PC-9 (cell line): ENCODE measurements at regions not wholly inside any gene's neighbourhood (a gene's known extent, or its start where the extent isn't known, plus 50 kb on each side); places are given as distances from the start of the nearest gene placed in this dataset.
A peak's percentile ranks its signal among the peaks of the same experiment; 100 is the strongest.
"Not testable (repeated sequence)": the region's sequence is repeated elsewhere in the genome, so short reads cannot be mapped to it uniquely, and the experiment has no call there.

Source experiments
- BruUV-seq: library from RNA; stranded (reverse); fragments of 400-500 nt; replicated peaks from 2 replicates; lab custom pipeline; 2021; lab: Mats Ljungman, UMichigan
- CTCF ChIA-PET: fragments of 300-600 bp; sonication (Branson Sonifier 250); formaldehyde crosslinking; loops from one replicate; lab custom pipeline; 2022; ENCODE audit warnings: antibody characterized with exemption; lab: Charles Lee
- POLR2A ChIA-PET: fragments of 300-600 bp; sonication (Branson Sonifier 250); formaldehyde crosslinking; loops from one replicate; lab custom pipeline; 2022; ENCODE audit warnings: antibody characterized with exemption; ENCODE audit not compliant: unreplicated experiment; lab: Charles Lee
- DNase-seq, 2 experiments: peaks; one replicate each; pipeline versions ENCODE4 v3.0.0 to v3.0.0-alpha.2; 2015 to 2022; ENCODE audit warnings: mixed read lengths in 1 of 2
- H2AFZ ChIP-seq: fragments of 200-600 bp; sonication (generic); 2 replicates; pipeline ENCODE4 v1.8.1; 2017; ENCODE audit warnings: antibody characterized with exemption
- H3F3A ChIP-seq: fragments of 200-600 bp; sonication (generic); 2 replicates; pipeline ENCODE4 v1.8.1; 2017; ENCODE audit warnings: antibody characterized with exemption, mild to moderate bottlenecking, low read depth; ENCODE audit not compliant: insufficient read depth
- H3K27ac ChIP-seq: fragments of 200-600 bp; sonication (generic); 2 replicates; pipeline ENCODE4 v1.6.1; 2016; ENCODE audit warnings: mixed run types
- H3K27me3 ChIP-seq: fragments of 200-600 bp; sonication (generic); 2 replicates; pipeline ENCODE4 v1.6.1; 2016; ENCODE audit warnings: low read depth, mixed run types; ENCODE audit not compliant: insufficient read depth
- H3K36me3 ChIP-seq: fragments of 200-600 bp; sonication (generic); 2 replicates; pipeline ENCODE4 v1.6.1; 2016; ENCODE audit warnings: low read depth, mixed run types
- H3K4me1 ChIP-seq: fragments of 200-600 bp; sonication (generic); replicated peaks from 2 replicates; pipeline ENCODE4 v1.6.1; 2016; ENCODE audit warnings: mixed run types; ENCODE audit not compliant: insufficient read depth
- H3K4me2 ChIP-seq: fragments of 200-600 bp; sonication (generic); 2 replicates; pipeline ENCODE4 v1.6.1; 2017; ENCODE audit warnings: mixed run types
- H3K4me3 ChIP-seq: fragments of 200-600 bp; sonication (generic); 2 replicates; pipeline ENCODE4 v1.6.1; 2016; ENCODE audit warnings: mixed run types
- H3K79me2 ChIP-seq: fragments of 200-600 bp; sonication (generic); 2 replicates; pipeline ENCODE4 v1.6.1; 2017; ENCODE audit warnings: low read depth, mixed run types
- H3K9me2 ChIP-seq: fragments of 200-600 bp; sonication (generic); 2 replicates; pipeline ENCODE4 v1.8.1; 2017; ENCODE audit warnings: mild to moderate bottlenecking; ENCODE audit not compliant: insufficient read depth
- H3K9me3 ChIP-seq: fragments of 200-600 bp; sonication (generic); 2 replicates; pipeline ENCODE4 v1.8.1; 2016; ENCODE audit warnings: low read depth; ENCODE audit not compliant: insufficient read depth
- H4K20me1 ChIP-seq: fragments of 200-600 bp; sonication (generic); 2 replicates; pipeline ENCODE4 v1.8.1; 2017; ENCODE audit not compliant: insufficient read depth
- CTCF ChIP-seq: fragments of 200-600 bp; sonication (generic); conservative IDR thresholded peaks from 2 replicates; pipeline ENCODE4 v1.6.1; 2017; ENCODE audit warnings: mixed run types, antibody characterized with exemption, mild to moderate bottlenecking, moderate library complexity
- EZH2 ChIP-seq: fragments of 200-600 bp; sonication (generic); IDR thresholded peaks from 2 replicates; pipeline ENCODE4 v1.8.0; 2017; ENCODE audit warnings: antibody characterized with exemption, low read depth
- intact Hi-C: fragments of 100-400 bp; cut with micrococcal nuclease; formaldehyde crosslinking; loops from one replicate; pipeline ENCODE4 v1.10.0; 2022; ENCODE audit not compliant: unreplicated experiment

- no peak overlapping the region for H3K4me2 ChIP-seq
- no peaks in the 10 kb centered on the region for H3K9me3 ChIP-seq
- H3K27ac ChIP-seq, result peak overlapping the region; percentile 98
- H4K20me1 ChIP-seq, result no peaks in the 10 kb centered on the region
- intact Hi-C loops, result loop anchor here (5.0 kb wide), 1 partner anchor 458 kb away; the partner anchor contains the start of gene ADAMTS9
- TF ChIP-seq CTCF, result no peak
- no peak for TF ChIP-seq EZH2
- ChIA-PET CTCF (no interaction called here), POLR2A (no interaction called here)
- DNase-seq, result no peak
- H3K9me2 ChIP-seq, result no peaks in the 10 kb centered on the region
- no peaks in the 10 kb centered on the region for H3K79me2 ChIP-seq
- H3K4me1 ChIP-seq, result peaks cover 18% of the 10 kb centered on the region
- H3K36me3 ChIP-seq, result no peaks in the 10 kb centered on the region
- H3K4me3 ChIP-seq, result no peak overlapping the region
- H2AFZ ChIP-seq, result no peak overlapping the region
- no TSS peak for BruUV-seq
- peaks cover 15% of the 10 kb centered on the region; the same call in 1 of the 2 replicates for H3F3A ChIP-seq
- H3K27me3 ChIP-seq, result no peaks in the 10 kb centered on the region
These were observed 457.1 kb upstream of the ADAMTS9 start for GRCh38 chr3:65144791-65145351.

GRCh38 chr3:65142456-65142855 is 454.7 kb upstream of the ADAMTS9 start:
- intact Hi-C loops, result no loop called here
- BruUV-seq, result no TSS peak

GRCh38 chr3:65138556-65138955 is 450.8 kb upstream of the ADAMTS9 start:
- no TSS peak for BruUV-seq
- H3K9me2 ChIP-seq, result no peaks in the 10 kb centered on the region
- no peak overlapping the region for H3K4me2 ChIP-seq
- H3K79me2 ChIP-seq, result no peaks in the 10 kb centered on the region
- intact Hi-C loops, result no loop called here
- H3K4me3 ChIP-seq, result no peak overlapping the region
- H3K36me3 ChIP-seq, result no peaks in the 10 kb centered on the region
- TF ChIP-seq EZH2, result no peak
- TF ChIP-seq CTCF, result no peak
- H2AFZ ChIP-seq, result no peak overlapping the region
- H3K4me1 ChIP-seq, result no peaks in the 10 kb centered on the region
- DNase-seq, result no peak
- ChIA-PET POLR2A (no interaction called here), CTCF (no interaction called here)
- no peaks in the 10 kb centered on the region for H4K20me1 ChIP-seq
- no peak overlapping the region for H3K27ac ChIP-seq
- H3F3A ChIP-seq, result no peaks in the 10 kb centered on the region
- H3K9me3 ChIP-seq, result no peaks in the 10 kb centered on the region
- H3K27me3 ChIP-seq, result no peaks in the 10 kb centered on the region

More at GRCh38 chr3:65142456-65142855, 454.7 kb upstream of the ADAMTS9 start:
- Histone ChIP-seq H3K9me3 (no peaks in the 10 kb centered on the region), H3K79me2 (no peaks in the 10 kb centered on the region), H3K9me2 (no peaks in the 10 kb centered on the region), H3K27ac (no peak overlapping the region), H3K4me3 (no peak overlapping the region), H3K4me2 (no peak overlapping the region), H4K20me1 (no peaks in the 10 kb centered on the region), H3K4me1 (peaks cover 18% of the 10 kb centered on the region), H3K27me3 (no peaks in the 10 kb centered on the region), H3F3A (peaks cover 15% of the 10 kb centered on the region; the same call in 1 of the 2 replicates), H2AFZ (no peak overlapping the region), H3K36me3 (no peaks in the 10 kb centered on the region)
- TF ChIP-seq CTCF, result no peak
- ChIA-PET POLR2A (no interaction called here), CTCF (no interaction called here)
- DNase-seq, result no peak

- H3K4me1 ChIP-seq, H3K27me3 ChIP-seq, POLR2A ChIA-PET, intact Hi-C loops, H3K4me3 ChIP-seq, H3F3A ChIP-seq, H2AFZ ChIP-seq, H3K27ac ChIP-seq, H3K4me2 ChIP-seq, H3K36me3 ChIP-seq, H3K79me2 ChIP-seq, H4K20me1 ChIP-seq, CTCF ChIA-PET, BruUV-seq, H3K9me2 ChIP-seq, H3K9me3 ChIP-seq, DNase-seq: not testable (repeated sequence)
These were observed 446.0 kb upstream of the ADAMTS9 start for GRCh38 chr3:65133752-65134151.
